ENCODE measurements at regions not wholly inside any gene's neighbourhood (a gene's known extent, or its start where the extent isn't known, plus 50 kb on each side); places are given as distances from the start of the nearest gene placed in this dataset.

DNA sequence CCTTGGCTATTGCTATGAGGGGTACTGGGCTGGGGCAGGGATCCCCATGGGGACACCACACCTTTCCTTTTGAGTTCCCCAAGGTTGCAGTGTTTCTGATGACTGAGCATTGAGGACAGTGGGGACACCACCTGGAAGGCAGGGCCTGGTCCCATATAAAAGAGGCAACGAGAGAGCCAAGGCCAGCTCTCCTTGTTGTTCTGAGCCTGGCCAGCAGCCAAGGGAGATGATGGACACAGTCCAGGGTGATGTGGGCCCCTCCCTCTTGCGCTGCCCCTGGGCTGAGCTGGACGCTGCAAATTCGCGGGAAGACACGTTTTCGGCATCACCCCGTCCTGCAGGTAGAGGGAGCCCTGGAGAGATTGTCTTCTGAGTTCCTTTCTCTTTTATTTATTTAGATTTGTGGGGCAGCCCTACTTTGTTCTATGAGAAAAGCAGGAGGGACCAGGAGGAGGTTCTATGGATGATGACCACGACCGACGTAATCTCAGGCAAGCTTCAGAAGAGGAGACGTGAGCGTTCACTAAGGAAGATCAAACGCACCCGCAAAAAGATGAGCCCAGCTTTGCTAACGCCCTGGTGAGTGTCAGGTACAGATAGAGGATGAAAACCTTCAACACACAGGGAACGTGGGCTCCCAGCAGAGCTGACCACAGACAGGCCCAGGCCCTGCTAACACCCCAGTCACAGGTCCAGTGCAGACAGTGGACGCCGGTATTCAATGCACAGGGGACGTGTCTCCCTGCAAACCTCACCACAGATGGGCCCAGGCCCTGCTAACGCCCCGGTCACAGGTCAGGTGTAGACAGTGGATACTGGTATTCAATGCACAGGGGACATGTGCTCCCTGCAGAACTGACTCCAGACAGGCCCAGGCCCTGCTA, 97.4 kb downstream of the SHOX start:
- DNase-seq = no peak

DNA sequence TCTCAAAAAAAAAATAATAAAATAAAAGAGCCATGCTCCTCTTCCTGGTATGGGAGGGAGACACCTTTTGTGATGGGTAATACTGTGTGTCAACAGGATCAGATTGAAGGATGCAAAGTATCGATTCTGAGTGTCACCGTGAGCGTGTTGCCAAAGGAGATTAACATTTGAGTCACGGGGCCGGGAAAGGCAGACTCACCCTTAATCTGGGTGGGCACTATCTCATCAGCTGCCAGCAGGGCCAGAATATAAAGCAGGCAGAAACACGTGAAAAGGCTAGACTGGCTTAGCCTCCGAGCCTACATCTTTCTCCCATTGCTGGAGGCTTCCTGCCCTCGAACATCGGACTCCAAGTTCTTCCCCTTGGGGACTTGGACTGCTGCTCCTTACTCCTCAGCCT, 95.4 kb downstream of the SHOX start:
- DNase-seq = no peak

GRCh38 chrX:724256-724655, 93.7 kb downstream of the SHOX start:
- DNase-seq = no peak

GRCh38 chrX:723781-724180, 93.2 kb downstream of the SHOX start:
- DNase-seq = no peak

GRCh38 chrX:721354-721753, 90.8 kb downstream of the SHOX start:
- DNase-seq = no peak

DNA sequence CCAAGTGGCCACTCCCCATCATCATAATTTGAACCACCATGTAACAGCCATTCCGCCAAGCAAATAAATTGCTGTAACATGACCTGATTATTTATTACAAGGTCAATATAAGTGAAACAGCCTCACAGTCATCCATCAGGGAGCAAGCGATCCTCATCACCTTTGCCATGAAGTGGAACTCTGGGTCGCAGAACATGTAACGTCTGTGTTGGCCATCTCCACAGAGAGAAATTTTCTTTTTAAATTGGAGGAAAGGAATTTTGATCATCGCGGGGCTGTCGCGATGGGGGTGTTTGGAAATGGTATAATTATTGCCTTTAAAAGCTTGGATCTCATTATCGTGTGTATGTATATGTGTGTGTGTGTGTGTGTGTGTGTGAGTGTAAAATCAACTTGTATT, 90.2 kb downstream of the SHOX start:
- no peak for DNase-seq

GRCh38 chrX:720250-720649, 89.7 kb downstream of the SHOX start:
- DNase-seq = no peak

DNA sequence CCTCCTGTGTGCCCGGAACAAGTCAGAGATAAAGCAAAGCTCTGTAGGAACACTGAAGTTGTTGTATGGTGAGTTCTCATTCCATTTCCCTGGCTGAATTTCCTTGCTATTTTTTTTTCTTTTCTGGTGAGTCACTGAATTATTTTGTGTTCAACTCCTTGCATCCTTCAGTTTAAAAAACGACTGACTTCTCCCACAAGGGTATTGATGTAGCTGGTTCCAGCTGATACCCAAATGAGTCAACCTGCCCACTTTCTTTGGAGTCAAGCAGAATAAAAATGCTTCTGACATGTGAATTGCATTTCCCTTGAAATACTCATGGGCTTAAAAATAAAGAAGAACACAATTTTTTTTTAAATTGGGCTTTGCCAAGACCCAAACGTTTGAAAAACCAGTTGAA, 85.5 kb downstream of the SHOX start:
- no peak for DNase-seq

- no peak for DNase-seq
Observed at GRCh38 chrX:714131-714530, 83.5 kb downstream of the SHOX start.
